NCI-H146 treated with DMSO at 0.1 percent for 48 hours (cell line): ENCODE measurements at regions not wholly inside any gene's neighbourhood (a gene's known extent, or its start where the extent isn't known, plus 50 kb on each side); places are given as distances from the start of the nearest gene placed in this dataset.

Experiments
- DNase-seq: peaks from one replicate; lab custom pipeline; 2025; ENCODE audit not compliant: unreplicated experiment; lab: John Stamatoyannopoulos, UW

DNA sequence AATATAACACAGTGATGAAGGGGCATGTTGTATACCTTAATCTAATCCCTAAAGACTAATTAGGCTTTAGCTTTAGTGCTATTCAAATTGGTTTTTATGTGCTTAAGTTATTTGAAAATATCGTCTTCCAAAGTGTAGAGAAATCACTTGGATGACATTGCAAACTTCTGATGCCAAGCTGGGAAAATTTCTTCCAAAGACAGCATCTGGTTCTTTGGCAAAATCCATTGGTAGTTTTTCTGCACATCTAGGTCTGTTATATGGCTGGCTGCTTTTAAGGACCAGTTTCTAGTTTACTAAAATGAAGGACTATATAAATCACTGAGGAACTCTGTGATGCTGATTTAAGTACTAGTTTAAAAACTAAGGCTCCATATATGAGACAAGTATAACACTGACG is 2362.3 kb downstream of the PCDH9 start:
- DNase-seq, result no peak

DNA sequence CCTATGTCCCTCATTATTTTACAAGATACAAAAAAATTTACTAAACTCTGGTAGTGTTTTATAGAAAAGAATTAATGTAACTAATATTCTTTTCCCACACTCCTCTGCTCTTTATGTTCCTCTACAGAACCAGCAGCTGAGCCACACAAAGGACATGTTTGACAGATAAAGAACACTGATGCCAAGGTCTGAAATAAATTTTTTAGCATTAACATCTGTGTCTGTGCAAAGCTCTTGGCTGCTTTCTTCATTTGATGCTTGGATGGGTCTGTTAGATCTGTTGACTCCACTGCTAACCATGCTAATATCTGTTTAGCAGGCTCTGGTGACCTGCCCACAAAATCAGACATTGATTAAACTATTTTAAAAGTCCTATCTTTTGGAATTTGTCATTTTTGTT is 2363.8 kb downstream of the PCDH9 start:
- DNase-seq, result no peak

DNA sequence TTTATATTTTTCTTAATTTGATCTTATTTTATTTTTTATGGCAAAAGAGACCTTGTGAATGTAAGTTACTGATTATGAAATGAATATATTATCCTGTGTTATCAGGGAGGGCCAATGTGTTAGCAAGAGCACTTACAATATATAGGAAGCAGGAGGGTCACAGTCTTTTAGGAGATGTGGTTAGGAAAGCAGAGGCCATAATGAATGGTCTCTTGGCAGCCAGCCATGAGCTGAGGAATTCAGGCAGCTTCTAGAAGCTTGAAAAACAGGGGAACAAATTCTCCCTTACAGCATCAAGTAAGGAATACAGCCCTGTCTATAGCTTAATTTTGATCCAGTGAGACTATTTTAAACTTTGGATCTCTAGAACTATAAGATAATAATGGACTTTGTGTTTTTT is 2374.6 kb downstream of the PCDH9 start:
- no peak for DNase-seq

DNA sequence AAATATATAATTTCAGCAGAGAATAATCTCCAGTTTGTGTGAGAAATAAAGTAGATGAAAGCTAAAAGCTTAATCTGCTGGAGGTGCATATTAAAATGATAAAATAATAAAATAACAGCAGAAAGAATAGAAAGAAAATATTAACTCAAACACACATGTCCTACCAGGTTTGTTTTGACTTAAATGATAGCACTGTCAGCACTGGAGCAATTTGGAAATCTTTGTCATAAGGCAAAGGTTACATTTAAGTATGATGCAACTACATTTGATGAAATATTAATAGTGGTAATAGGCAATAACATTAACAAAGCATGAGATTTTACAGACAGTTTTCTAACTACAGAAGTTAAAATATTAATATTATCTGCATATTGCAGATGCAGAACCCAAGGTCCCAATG is 2380.1 kb downstream of the PCDH9 start:
- DNase-seq, result no peak

DNA sequence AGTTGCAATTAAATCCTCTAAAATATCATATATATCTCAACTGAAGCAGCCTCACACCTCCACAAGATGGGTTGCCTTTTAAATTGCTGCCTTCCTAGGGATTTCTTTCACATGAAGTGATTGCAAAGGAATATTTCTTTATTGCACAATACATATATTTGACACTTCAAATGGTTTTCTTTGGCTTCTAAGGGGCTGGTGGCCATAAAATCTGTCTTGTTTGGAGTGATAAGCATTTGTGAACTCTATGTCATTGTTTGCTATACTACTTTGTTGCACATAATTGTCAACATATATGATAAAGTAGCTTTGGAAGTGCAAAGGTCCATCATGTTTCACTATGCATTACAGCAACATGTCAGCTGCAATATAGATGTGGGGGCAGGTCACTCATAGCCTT is 2380.9 kb downstream of the PCDH9 start:
- no peak for DNase-seq

DNA sequence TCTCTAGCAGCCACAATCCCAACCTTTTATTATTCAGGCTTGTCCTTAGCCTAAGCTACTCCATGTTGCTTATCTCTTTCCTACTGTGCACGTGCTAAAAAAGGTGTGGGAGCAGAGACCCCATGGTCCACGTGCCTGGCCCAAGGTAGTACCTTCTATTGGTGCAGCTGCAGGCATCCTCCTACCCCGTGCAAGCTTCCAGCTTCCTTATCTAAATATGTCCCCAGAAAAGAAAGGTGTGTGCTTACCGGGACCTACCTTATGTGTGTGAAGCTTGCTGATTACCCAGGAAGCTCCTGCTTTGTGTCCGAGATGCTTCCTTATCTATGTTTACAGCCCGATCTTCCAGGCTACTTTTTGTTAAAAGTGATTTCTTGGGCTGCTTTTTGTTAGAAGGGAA is 2382.4 kb downstream of the PCDH9 start:
- DNase-seq, result no peak

DNA sequence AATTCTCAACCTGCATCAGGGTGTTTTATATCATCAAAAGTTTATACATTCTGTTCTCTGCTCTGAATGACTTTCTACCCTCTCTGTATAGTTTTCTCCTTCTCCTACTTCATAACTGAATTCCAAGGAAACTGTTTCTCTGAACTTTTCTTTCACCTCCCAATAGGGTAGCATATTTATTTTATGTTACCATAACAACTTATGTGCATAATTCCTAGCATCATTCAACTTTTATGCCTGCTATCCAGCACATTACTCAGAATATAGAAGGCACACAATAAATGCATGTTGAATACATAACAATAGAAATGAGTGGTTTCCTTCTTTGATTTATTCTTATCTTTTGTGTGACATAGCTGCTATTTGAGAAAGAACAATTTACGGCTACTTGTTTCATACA is 2385.0 kb downstream of the PCDH9 start:
- no peak for DNase-seq

DNA sequence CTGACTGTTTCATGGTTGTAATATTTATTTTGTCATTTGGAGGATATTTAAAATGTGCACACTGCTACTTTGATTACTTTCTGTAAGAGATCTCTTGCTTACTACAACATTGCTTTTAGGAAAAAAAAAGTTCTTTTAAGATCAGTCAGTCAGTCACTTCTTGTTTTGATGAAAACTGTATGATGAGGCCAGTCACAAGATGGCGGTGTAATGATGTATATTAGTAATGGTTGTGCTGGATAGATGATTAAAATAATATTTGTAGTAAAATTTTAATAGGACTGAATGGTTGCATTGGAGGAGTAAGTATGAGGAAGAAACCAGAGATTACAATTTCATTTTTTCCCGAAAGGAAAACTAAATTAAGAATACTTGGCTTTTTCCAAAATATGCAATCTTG is 2411.1 kb downstream of the PCDH9 start:
- DNase-seq, result no peak

DNA sequence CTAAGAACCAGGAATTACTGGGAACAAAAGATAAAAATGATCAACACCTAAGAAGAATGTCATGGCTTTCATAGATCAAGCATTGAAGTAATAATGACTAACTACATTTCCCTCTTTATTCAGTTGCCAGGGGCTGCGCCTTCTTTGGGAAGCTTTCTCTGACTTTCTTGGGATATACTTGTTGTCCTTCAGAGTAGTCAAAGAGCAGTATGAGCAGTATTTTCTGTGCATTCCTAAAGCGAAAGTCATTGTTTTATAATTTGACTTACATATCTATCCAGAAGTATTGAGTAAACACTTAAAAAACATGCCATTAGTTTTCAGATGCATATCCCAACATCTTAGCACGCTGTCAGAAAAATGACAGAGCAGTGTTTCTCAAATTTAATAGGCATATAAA is 2412.4 kb downstream of the PCDH9 start:
- DNase-seq, result no peak

DNA sequence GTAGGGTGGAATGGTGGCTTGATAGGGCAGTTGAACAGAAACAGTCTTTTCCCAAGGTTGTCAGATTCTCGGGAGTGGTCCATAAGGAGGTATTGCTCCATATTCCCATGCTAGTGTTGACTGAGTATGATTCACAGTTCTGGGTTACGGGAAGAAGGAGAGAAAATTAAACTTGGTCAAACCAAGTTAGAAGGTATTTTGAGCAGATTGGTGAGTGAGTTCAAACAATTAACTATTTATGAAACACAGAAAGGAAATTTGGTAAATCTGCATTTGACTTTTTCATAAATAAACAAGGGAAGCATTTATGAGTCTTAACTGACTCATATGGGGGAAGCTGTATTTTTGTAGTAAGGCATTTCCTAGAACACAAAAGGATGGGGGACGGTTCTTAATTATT is 2419.4 kb downstream of the PCDH9 start:
- DNase-seq, result no peak

DNA sequence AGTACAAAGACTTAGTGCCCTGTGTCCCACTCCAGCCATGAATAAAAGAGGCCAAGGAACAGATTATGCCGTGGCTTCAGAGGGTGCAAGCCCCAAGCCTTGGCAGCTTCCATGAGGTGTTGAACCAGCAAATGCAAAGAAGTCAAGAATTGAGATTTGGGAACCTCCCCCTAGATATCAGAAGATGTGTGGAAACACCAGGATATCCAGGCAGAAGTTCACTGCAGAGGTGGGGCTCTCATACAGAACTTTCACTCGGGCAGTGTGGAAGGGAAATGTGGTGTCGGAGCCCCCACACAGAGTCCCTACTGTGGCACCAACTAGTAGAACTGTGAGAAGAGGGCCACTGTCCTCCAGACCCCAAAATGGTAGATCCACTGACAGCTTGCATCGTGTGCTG is 2421.4 kb downstream of the PCDH9 start:
- no peak for DNase-seq

DNA sequence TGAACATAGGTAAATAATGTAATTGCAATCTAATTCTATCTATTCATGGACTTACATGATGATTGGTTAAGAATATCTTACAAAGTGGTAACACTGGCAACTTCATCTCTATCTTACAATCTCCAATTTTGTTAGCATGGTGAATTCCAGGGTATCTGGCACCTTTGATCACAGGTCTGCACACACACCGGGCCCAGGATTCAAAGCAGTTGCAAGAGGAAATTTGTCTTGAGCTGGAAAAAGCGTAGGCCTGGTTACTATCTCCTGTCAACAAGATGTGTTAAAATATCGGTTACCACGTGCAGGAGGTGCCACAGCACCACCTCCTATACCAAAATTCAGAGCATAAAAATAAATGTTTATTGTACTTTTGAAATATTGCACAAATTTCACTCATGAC is 2428.4 kb downstream of the PCDH9 start:
- no peak for DNase-seq

DNA sequence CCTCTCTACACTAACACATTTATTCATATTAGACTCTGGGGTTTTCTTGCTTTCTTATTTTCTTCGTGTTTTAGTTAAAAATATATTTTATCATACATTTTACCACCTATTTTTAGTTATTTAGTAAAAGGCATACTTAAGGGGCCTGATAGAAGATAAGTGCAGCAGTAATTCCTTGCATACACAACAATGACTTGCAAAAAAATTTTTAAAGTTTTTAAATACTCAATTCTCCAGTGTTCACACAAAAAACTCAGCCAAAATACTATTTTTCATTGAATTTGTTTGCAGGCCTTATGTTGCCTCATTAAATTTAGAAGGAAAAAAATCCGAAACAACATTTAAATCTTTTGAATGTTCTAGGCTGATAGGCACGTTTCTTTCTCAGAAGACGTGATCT is 2431.7 kb downstream of the PCDH9 start:
- DNase-seq, result no peak

DNA sequence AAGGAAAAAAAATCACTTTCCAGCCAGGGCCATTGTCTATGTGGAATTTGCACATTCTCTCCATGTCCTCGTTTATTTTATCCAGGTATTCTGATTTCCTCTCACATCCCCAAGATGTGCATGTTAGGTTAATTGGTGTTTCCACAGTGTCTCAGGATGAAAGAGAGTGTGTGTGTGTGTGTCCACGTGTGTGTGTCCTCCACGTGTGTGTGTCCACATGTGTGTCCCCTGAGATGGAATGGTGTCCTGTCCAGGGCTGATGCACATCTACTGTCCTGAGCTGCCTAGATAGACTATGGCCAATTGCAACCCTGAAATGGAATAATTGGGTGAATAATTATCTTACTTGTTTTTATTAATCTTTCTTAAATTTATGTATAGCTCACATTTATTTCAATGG is 2436.5 kb downstream of the PCDH9 start:
- no peak for DNase-seq

DNA sequence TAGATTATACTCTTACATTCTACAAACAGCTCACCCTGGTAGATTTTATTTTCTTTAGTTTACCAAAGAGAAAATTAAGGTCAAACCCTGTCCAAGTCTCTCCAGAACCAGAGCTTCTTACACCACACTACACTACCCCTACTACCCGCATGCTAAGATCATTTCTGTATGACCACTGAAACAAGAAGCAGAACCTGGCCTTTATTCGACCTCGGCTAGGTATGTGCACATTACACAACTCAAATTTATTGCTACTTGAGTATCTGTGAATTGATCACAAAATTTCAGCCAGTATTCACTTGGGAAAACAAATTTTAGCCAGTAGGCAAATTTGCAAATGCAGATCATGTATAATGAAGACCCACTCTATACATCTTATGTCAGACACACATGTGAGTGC is 2437.0 kb downstream of the PCDH9 start:
- no peak for DNase-seq

DNA sequence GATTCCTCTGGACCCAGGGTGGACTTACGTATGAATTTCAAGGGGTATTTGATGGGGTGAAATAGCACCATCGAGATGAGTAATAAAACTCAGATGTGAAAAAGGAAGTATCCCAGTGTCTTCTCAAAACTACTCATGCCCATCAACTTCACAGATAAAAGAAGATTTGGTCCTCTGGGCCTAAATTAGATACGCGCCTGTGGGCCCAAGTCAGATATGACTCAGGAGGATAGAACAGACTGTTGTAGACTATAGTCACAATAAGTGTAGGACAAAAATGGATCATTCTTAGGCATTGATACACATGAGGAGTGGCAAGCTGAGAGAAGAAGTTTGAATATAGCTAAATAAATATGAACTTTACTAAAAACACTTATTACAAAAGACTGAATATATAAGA is 2438.8 kb downstream of the PCDH9 start:
- DNase-seq, result no peak

DNA sequence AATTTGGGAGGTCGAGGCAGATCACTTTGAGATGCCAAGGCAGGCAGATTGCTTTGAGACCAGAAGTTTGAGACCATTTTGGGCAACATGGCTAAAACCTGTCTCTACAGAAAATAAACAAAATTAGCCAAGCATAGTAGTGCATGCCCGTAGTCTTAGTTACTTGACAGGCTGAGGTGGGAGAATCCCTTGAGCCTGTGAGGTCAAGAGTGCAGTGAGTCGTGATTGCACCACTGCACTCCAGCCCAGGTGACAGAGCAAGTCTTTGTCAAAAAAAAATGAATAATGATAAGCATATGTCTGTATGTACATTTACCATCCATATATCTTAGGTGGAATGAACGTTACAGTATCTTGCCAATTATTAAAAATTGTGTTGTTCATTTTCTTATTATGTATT is 2447.7 kb downstream of the PCDH9 start:
- DNase-seq, result no peak

DNA sequence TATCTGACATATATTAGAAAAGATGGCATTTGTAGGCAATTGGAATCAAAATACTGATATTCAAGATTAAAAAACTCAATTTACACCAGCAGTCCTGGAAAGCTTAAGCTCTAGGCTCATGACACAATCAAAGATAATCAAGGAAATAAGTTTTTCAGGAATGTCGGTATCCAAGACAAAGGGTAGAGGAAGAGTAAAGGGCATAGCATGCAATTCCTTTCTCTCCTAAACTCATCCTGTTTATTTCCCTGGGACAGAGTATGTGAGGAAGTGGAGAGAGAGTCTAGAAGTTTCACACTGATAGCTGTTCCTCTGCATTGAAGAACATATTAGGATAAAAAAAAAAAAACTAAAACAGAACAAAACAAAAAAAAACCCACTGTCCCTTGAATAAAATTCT is 2452.1 kb downstream of the PCDH9 start:
- no peak for DNase-seq

DNA sequence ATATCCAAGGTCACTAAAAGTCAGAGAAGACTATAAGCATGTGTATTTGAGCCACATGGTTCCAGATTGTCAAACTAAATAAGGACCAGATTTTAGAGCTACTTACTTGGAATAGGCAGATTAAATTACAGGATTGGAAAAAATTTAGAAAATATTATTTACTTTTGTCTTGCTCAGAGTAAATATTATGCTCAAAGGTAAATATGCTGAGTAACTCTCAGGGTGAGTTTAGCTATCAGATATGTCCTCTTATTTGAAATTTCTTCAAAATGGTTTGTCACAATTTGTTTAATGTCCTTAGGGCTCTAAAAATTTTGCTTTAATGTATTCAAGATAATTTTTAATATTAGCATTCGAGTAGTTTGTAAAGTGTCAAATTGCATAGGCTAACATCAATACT is 2455.2 kb downstream of the PCDH9 start:
- DNase-seq, result no peak

DNA sequence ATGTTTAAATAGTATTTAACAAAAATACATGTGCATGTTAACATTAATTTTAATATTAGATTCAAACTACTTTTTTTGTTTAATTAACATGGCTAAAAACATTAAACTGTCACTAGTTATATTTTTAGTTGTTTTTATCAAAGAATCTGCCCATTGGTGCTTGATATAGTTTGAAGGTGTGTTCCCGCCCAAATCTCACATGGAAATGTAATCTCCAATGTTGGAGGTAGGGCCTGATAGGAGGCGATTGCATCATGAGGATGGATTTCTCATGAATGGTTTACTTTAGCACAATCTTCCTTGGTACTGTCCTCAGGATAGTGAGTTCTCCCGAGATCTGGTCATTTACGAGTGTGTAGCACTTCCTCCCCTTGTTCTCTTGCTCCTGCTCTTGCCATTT is 2459.4 kb downstream of the PCDH9 start:
- DNase-seq, result no peak

DNA sequence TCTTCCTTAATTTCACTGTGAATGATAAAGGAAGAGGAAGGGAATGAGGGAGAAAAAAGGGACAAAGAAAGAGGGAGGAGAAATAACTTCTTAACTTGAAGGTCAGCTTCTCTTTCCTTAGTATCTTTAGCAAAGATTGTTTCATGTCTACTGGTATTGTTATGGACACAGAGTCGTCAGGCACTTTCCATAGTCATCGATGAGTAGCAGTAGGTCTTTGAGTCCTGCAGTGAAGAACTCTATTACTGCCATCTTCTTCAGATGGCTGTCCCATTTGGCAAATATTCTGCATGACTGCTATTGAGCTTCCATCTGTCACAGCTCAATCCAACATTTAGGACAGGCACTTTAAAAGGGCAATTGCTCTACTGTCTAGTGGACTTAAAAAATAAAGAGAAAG is 2463.1 kb downstream of the PCDH9 start:
- no peak for DNase-seq

DNA sequence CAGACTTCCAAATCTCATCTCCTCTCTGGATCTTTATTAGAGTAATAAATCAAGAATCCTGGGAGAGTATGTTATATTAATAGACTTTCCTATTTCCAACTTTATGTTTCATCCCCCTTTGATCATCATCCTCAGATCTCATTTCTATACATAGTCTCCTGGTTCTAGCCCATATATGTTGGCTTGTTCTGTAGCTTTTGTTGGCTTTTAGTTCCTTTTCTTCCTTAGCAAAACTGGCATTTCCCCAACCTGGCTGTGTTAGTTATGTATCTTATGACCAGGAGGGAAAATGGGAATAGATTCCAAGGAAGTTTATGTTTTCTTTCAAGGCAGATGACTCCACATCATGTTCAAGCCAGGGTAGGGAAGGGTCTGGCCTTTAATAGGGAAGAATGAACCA is 2464.5 kb downstream of the PCDH9 start:
- no peak for DNase-seq

DNA sequence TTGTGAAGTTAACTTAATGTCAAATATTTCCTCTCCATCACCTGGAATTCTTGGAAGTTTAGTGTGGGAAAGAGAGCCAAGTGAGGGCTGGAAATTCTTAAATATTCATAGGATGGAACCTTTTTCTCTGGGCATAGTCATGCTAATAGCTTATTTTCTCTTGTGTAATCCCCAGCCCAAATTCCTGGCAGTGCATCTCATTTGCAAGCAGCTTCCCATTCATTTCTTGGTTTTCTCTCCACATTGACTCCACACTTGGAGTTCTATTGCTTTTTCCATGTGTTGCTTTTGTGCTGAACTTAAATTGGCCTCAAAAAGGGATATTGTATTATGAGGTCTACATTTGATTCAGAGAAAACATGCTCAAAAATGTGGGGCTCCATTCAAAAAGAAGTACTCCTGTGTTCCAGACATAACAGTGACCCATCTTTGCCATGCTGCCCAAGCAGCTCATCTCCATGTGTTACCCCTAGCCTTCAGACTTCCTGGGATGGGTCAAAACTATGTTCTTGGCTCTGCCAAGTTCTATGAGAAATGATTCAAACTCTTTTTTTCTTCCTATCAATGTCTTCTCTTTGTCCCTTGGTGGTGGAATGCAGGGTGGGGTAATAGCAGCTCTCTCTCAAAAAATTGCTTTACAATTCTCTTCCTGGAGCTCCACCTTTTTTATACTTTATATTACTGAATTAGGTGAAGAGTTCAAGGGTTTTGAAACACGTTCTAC is 2471.5 kb downstream of the PCDH9 start:
- no peak for DNase-seq

DNA sequence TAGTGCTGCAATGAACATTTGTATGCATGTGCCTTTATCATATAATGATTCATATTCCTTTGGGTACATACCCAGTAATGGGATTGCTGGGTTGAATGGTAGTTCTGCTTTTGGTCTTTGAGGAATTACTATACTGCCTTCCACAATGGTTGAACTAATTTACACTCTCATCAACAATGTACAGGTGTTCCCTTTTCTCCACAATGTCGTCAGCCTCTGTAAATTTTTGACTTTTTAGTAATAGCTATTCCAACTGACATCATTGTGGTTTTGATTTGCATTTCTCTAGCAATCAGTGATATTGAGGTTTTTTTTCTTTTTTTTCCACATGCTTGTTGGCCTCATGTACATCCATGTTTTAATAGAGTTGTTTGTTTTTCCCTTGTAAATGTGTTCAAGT is 2473.5 kb downstream of the PCDH9 start:
- no peak for DNase-seq
